H9 (cell line): ENCODE measurements at regions not wholly inside any gene's neighbourhood (a gene's known extent, or its start where the extent isn't known, plus 50 kb on each side); places are given as distances from the start of the nearest gene placed in this dataset.

ENCODE experiments used
- DNase-seq: peaks from one replicate; pipeline ENCODE4 v3.0.0-alpha.2; 2017
- H2AFZ ChIP-seq: one replicate; pipeline ENCODE4 v1.6.1; 2013; ENCODE audit warnings: mild to moderate bottlenecking, low read length, control low read depth, moderate library complexity
- H2AK5ac ChIP-seq: 2 replicates; pipeline ENCODE4 v1.6.1; 2013; ENCODE audit warnings: low read length, control low read depth, mixed read lengths; ENCODE audit not compliant: insufficient read length
- H2BK120ac ChIP-seq: one replicate; pipeline ENCODE4 v1.6.1; 2013; ENCODE audit warnings: low read depth, mild to moderate bottlenecking, low read length, control low read depth, inconsistent platforms; ENCODE audit not compliant: poor library complexity, severe bottlenecking
- H2BK12ac ChIP-seq: 2 replicates; pipeline ENCODE4 v1.6.1; 2013; ENCODE audit warnings: low read length, control low read depth, mixed read lengths, low read depth; ENCODE audit not compliant: insufficient read length
- H2BK15ac ChIP-seq: 2 replicates; pipeline ENCODE4 v1.6.1; 2013; ENCODE audit warnings: low read depth, low read length, control low read depth
- H2BK20ac ChIP-seq: one replicate; pipeline ENCODE4 v1.6.1; 2013; ENCODE audit warnings: low read depth, mild to moderate bottlenecking, low read length, control low read depth, inconsistent platforms; ENCODE audit not compliant: poor library complexity, severe bottlenecking
- H2BK5ac ChIP-seq: 2 replicates; pipeline ENCODE4 v1.6.1; 2013; ENCODE audit warnings: low read length, control low read depth, mixed read lengths; ENCODE audit not compliant: insufficient read length
- H3K14ac ChIP-seq: 2 replicates; pipeline ENCODE4 v1.6.1; 2013; ENCODE audit warnings: low read length, control low read depth; ENCODE audit not compliant: insufficient read depth
- H3K18ac ChIP-seq: 2 replicates; pipeline ENCODE4 v1.6.1; 2013; ENCODE audit warnings: low read depth, mild to moderate bottlenecking, mixed read lengths, low read length, control low read depth; ENCODE audit not compliant: insufficient read length
- H3K23ac ChIP-seq: 2 replicates; pipeline ENCODE4 v1.6.1; 2013; ENCODE audit warnings: low read length, control low read depth, mixed read lengths, low read depth; ENCODE audit not compliant: insufficient read length
- H3K23me2 ChIP-seq: 2 replicates; pipeline ENCODE4 v1.6.1; 2013; ENCODE audit warnings: low read depth, mild to moderate bottlenecking, mixed read lengths, low read length, control low read depth; ENCODE audit not compliant: insufficient read length, poor library complexity, severe bottlenecking
- H3K27ac ChIP-seq: 2 replicates; pipeline ENCODE4 v1.5.1; 2013; ENCODE audit warnings: low read length, control low read depth, mixed read lengths, low read depth; ENCODE audit not compliant: insufficient read length
- H3K27me3 ChIP-seq: 2 replicates; pipeline ENCODE4 v1.6.1; 2013; ENCODE audit warnings: low read length, control low read depth, inconsistent platforms; ENCODE audit not compliant: insufficient read depth
- H3K4ac ChIP-seq: 2 replicates; pipeline ENCODE4 v1.6.1; 2013; ENCODE audit warnings: low read depth, mild to moderate bottlenecking, control low read depth, inconsistent platforms, low read length, moderate library complexity
- H3K4me1 ChIP-seq: 2 replicates; pipeline ENCODE4 v1.6.1; 2013; ENCODE audit warnings: low read length, control low read depth, inconsistent platforms; ENCODE audit not compliant: insufficient read depth
- H3K4me2 ChIP-seq: 2 replicates; pipeline ENCODE4 v1.6.1; 2013; ENCODE audit warnings: low read length, control low read depth, mixed read lengths; ENCODE audit not compliant: insufficient read length, insufficient read depth
- H3K56ac ChIP-seq: 2 replicates; pipeline ENCODE4 v1.6.1; 2013; ENCODE audit warnings: low read depth, mild to moderate bottlenecking, mixed read lengths, low read length, control low read depth; ENCODE audit not compliant: insufficient read length
- H3K79me1 ChIP-seq: 2 replicates; pipeline ENCODE4 v1.6.1; 2013; ENCODE audit warnings: low read depth, mild to moderate bottlenecking, moderate library complexity, low read length, control low read depth, inconsistent platforms; ENCODE audit not compliant: insufficient read depth, poor library complexity, severe bottlenecking
- H3K79me2 ChIP-seq: 2 replicates; pipeline ENCODE4 v1.6.1; 2013; ENCODE audit warnings: low read length, control low read depth, inconsistent platforms; ENCODE audit not compliant: insufficient read depth
- H3K9ac ChIP-seq: 2 replicates; pipeline ENCODE4 v1.6.1; 2013; ENCODE audit warnings: low read length, control low read depth, mixed read lengths; ENCODE audit not compliant: insufficient read length; ENCODE audit errors: extremely low read depth
- H3K9me3 ChIP-seq: one replicate; pipeline ENCODE4 v1.6.1; 2013; ENCODE audit warnings: low read depth, low read length, inconsistent platforms; ENCODE audit not compliant: control insufficient read depth
- H3T11ph ChIP-seq: one replicate; pipeline ENCODE4 v1.6.1; 2013; ENCODE audit warnings: mild to moderate bottlenecking, low read length, control low read depth, inconsistent platforms
- H4K20me1 ChIP-seq: one replicate; pipeline ENCODE4 v1.6.1; 2013; ENCODE audit not compliant: control insufficient read depth, insufficient read length, insufficient read depth
- H4K5ac ChIP-seq: 2 replicates; pipeline ENCODE4 v1.6.1; 2013; ENCODE audit warnings: low read depth, mild to moderate bottlenecking, mixed read lengths, low read length, control low read depth; ENCODE audit not compliant: insufficient read length
- H4K8ac ChIP-seq: replicated peaks from 2 replicates; pipeline ENCODE4 v1.6.1; 2013; ENCODE audit warnings: low read length, control low read depth, mixed read lengths, low read depth; ENCODE audit not compliant: insufficient read length
- H4K91ac ChIP-seq: 2 replicates; pipeline ENCODE4 v1.6.1; 2013; ENCODE audit warnings: low read depth, mild to moderate bottlenecking, moderate library complexity, mixed read lengths, low read length, control low read depth; ENCODE audit not compliant: insufficient read length
- H3K27ac Mint-ChIP-seq, 3 experiments: 2 replicates in 2 of 3; 3 replicates in 1 of 3; pipeline ENCODE4 v1.8.0; 2020 to 2021; ENCODE audit warnings: mixed read lengths in 3 of 3, mild to moderate bottlenecking in 1 of 3, moderate library complexity in 1 of 3
- H3K27me3 Mint-ChIP-seq: 2 replicates; pipeline ENCODE4 v1.8.0; 2021; ENCODE audit warnings: low read depth, mild to moderate bottlenecking, moderate library complexity, mixed read lengths
- H3K36me3 Mint-ChIP-seq, 3 experiments: 2 replicates in 2 of 3; 3 replicates in 1 of 3; pipeline ENCODE4 v1.8.0; 2020 to 2021; ENCODE audit warnings: low read depth in 3 of 3, mixed read lengths in 3 of 3; ENCODE audit not compliant: insufficient read depth in 1 of 3
- H3K4me1 Mint-ChIP-seq, 2 experiments: 2 replicates each; pipeline ENCODE4 v1.8.0; 2020; ENCODE audit warnings: mixed read lengths in 2 of 2
- H3K4me3 Mint-ChIP-seq, 2 experiments: 2 replicates in 1 of 2; 3 replicates in 1 of 2; pipeline ENCODE4 v1.8.0; 2020 to 2021; ENCODE audit warnings: mild to moderate bottlenecking in 2 of 2, mixed read lengths in 2 of 2, moderate library complexity in 1 of 2
- H3K9me3 Mint-ChIP-seq, 2 experiments: 2 replicates in 1 of 2; 3 replicates in 1 of 2; pipeline ENCODE4 v1.8.0; 2020; ENCODE audit warnings: mild to moderate bottlenecking in 2 of 2, mixed read lengths in 2 of 2, moderate library complexity in 1 of 2
- CTCF ChIP-seq: fragments of 200-600 bp; sonication (generic); conservative IDR thresholded peaks from 3 replicates; pipeline ENCODE4 v1.8.0; 2021; ENCODE audit warnings: antibody characterized with exemption, mild to moderate bottlenecking
- WGBS: extraction: QIAGEN DNeasy Blood & Tissue Kit; methylation state at CpG from one replicate; pipeline ENCODE4 v1.1.7; 2013; ENCODE audit warnings: missing lambda C conversion rate, low lambda C conversion rate, mixed read lengths; ENCODE audit not compliant: insufficient read length; ENCODE audit errors: extremely low coverage; 5-methylcytosine and 5-hydroxymethylcytosine counted together

GRCh38 chr9:11872471-11872870 lies 820.7 kb upstream of the TYRP1 start:
- Histone ChIP-seq H3K4me2 (no peak overlapping the region), H3K56ac (no peak overlapping the region), H3K18ac (no peak overlapping the region), H3K79me2 (no peaks in the 10 kb centered on the region), H3K9ac (no peak overlapping the region), H3K9me3 (no peaks in the 10 kb centered on the region), H2BK5ac (no peak overlapping the region), H3K27ac (no peak overlapping the region), H4K5ac (no peak overlapping the region), H3K27me3 (no peaks in the 10 kb centered on the region), H2BK12ac (no peak overlapping the region), H4K8ac (no peak overlapping the region), H3K79me1 (no peaks in the 10 kb centered on the region), H2BK120ac (no peak overlapping the region), H3K4ac (no peak overlapping the region), H3T11ph (no peak overlapping the region), H2AFZ (no peak overlapping the region), H4K20me1 (no peaks in the 10 kb centered on the region), H3K23ac (no peak overlapping the region), H2BK15ac (no peak overlapping the region), H4K91ac (no peak overlapping the region), H3K23me2 (no peaks in the 10 kb centered on the region), H2AK5ac (no peak overlapping the region), H3K4me1 (peaks cover 3% of the 10 kb centered on the region; the same call in 1 of the 2 replicates), H3K14ac (no peak overlapping the region), H2BK20ac (no peak overlapping the region)
- WGBS: no CpG with 5 or more reads among the region's 1 CpG
- Mint-ChIP-seq H3K36me3 (no peaks in the 10 kb centered on the region), H3K27ac (no peak overlapping the region), H3K27me3 (no peaks in the 10 kb centered on the region), H3K4me1 (peaks cover 15 to 16% of the 10 kb centered on the region in 2 experiments), H3K9me3 (no peaks in the 10 kb centered on the region; a peak in 1 of 5 replicates), H3K4me3 (no peak overlapping the region)
- no peak for TF ChIP-seq CTCF
- DNase-seq: no peak
